ENCODE measurements at regions not wholly inside any gene's neighbourhood (a gene's known extent, or its start where the extent isn't known, plus 50 kb on each side); places are given as distances from the start of the nearest gene placed in this dataset.

GRCh38 chr10:64211466-64211865 lies 690.3 kb downstream of the REEP3 start:
- DNase-seq (ENCODE audit: low spot score), result no peak

- no peak for DNase-seq (ENCODE audit: low spot score)
Observed at GRCh38 chr10:64215088-64215487, 693.9 kb downstream of the REEP3 start.

- DNase-seq (ENCODE audit: low spot score), result no peak
Observed at GRCh38 chr10:64219271-64220025, 698.2 kb downstream of the REEP3 start.

- no peak for DNase-seq (ENCODE audit: low spot score)
Observed at GRCh38 chr10:64234489-64234888, 713.3 kb downstream of the REEP3 start.

GRCh38 chr10:64257704-64258103 lies 736.5 kb downstream of the REEP3 start:
- DNase-seq (ENCODE audit: low spot score), result no peak

- no peak for DNase-seq (ENCODE audit: low spot score)
Observed at GRCh38 chr10:64261092-64261491, 739.9 kb downstream of the REEP3 start.

- no peak for DNase-seq (ENCODE audit: low spot score)
Observed at GRCh38 chr10:64261676-64262075, 740.5 kb downstream of the REEP3 start.

GRCh38 chr10:64265961-64266360 lies 744.8 kb downstream of the REEP3 start:
- DNase-seq (ENCODE audit: low spot score), result no peak

GRCh38 chr10:64271508-64271907 lies 750.3 kb downstream of the REEP3 start:
- no peak for DNase-seq (ENCODE audit: low spot score)

GRCh38 chr10:64271983-64272382 lies 750.8 kb downstream of the REEP3 start:
- DNase-seq (ENCODE audit: low spot score), result peak; percentile 19

- DNase-seq (ENCODE audit: low spot score), result no peak
Observed at GRCh38 chr10:64275001-64275400, 753.8 kb downstream of the REEP3 start.

GRCh38 chr10:64275774-64276173 lies 754.6 kb downstream of the REEP3 start:
- no peak for DNase-seq (ENCODE audit: low spot score)

- DNase-seq (ENCODE audit: low spot score), result no peak
Observed at GRCh38 chr10:64277536-64277935, 756.3 kb downstream of the REEP3 start.

- DNase-seq (ENCODE audit: low spot score), result no peak
Observed at GRCh38 chr10:64283621-64284020, 762.4 kb downstream of the REEP3 start.

- no peak for DNase-seq (ENCODE audit: low spot score)
Observed at GRCh38 chr10:64286533-64286932, 765.3 kb downstream of the REEP3 start.

- DNase-seq (ENCODE audit: low spot score), result no peak
Observed at GRCh38 chr10:64288404-64288803, 767.2 kb downstream of the REEP3 start.

GRCh38 chr10:64303566-64303965 lies 782.4 kb downstream of the REEP3 start:
- DNase-seq (ENCODE audit: low spot score), result no peak

GRCh38 chr10:64306729-64307327 lies 785.6 kb downstream of the REEP3 start:
- DNase-seq (ENCODE audit: low spot score), result no peak

- DNase-seq (ENCODE audit: low spot score), result no peak
Observed at GRCh38 chr10:64312876-64313275, 791.7 kb downstream of the REEP3 start.

GRCh38 chr10:64313967-64314366 lies 792.8 kb downstream of the REEP3 start:
- DNase-seq (ENCODE audit: low spot score), result no peak

- DNase-seq (ENCODE audit: low spot score), result no peak
Observed at GRCh38 chr10:64316416-64316815, 795.2 kb downstream of the REEP3 start.

- DNase-seq (ENCODE audit: low spot score), result no peak
Observed at GRCh38 chr10:64316833-64317232, 795.6 kb downstream of the REEP3 start.

GRCh38 chr10:64320448-64320847 lies 799.2 kb downstream of the REEP3 start:
- DNase-seq (ENCODE audit: low spot score), result no peak

- no peak for DNase-seq (ENCODE audit: low spot score)
Observed at GRCh38 chr10:64329510-64329909, 808.3 kb downstream of the REEP3 start.
